CD4-positive, alpha-beta T cell treated with Interleukin-6 for 4 hours (primary cell): ENCODE measurements at regions not wholly inside any gene's neighbourhood (a gene's known extent, or its start where the extent isn't known, plus 50 kb on each side); places are given as distances from the start of the nearest gene placed in this dataset.

Source experiments
- DNase-seq: peaks from one replicate; pipeline ENCODE4 v3.0.0-alpha.2; 2020; ENCODE audit warnings: mixed read lengths

GRCh38 chr5:175765858-175766257, 105.5 kb upstream of the CPLX2 start:
- no peak for DNase-seq

GRCh38 chr5:175766963-175767362, 104.4 kb upstream of the CPLX2 start:
- DNase-seq = no peak

- no peak for DNase-seq
These were observed 98.4 kb upstream of the CPLX2 start for GRCh38 chr5:175772747-175773533.

- no peak for DNase-seq
These were observed 97.8 kb upstream of the CPLX2 start for GRCh38 chr5:175773534-175774070.

GRCh38 chr5:175775416-175775815, 96.0 kb upstream of the CPLX2 start:
- DNase-seq = no peak

GRCh38 chr5:175778951-175779503, 92.4 kb upstream of the CPLX2 start:
- DNase-seq = no peak

- no peak for DNase-seq
These were observed 87.6 kb upstream of the CPLX2 start for GRCh38 chr5:175783739-175784138.

GRCh38 chr5:175784230-175784629, 87.1 kb upstream of the CPLX2 start:
- no peak for DNase-seq

- no peak for DNase-seq
These were observed 85.7 kb upstream of the CPLX2 start for GRCh38 chr5:175785681-175786080.

GRCh38 chr5:175788155-175788787, 83.1 kb upstream of the CPLX2 start:
- DNase-seq = no peak

- DNase-seq = no peak
These were observed 81.7 kb upstream of the CPLX2 start for GRCh38 chr5:175789670-175790069.

GRCh38 chr5:175790796-175791195, 80.6 kb upstream of the CPLX2 start:
- no peak for DNase-seq

GRCh38 chr5:175795959-175796358, 75.4 kb upstream of the CPLX2 start:
- no peak for DNase-seq

- DNase-seq = peak; percentile 75
These were observed 74.6 kb upstream of the CPLX2 start for GRCh38 chr5:175796536-175797499.

GRCh38 chr5:175797521-175798038, 73.8 kb upstream of the CPLX2 start:
- DNase-seq = no peak

- DNase-seq = no peak
These were observed 72.8 kb upstream of the CPLX2 start for GRCh38 chr5:175798626-175799025.

- no peak for DNase-seq
These were observed 70.7 kb upstream of the CPLX2 start for GRCh38 chr5:175800656-175801081.

- DNase-seq = no peak
These were observed 69.0 kb upstream of the CPLX2 start for GRCh38 chr5:175802361-175802760.

GRCh38 chr5:175803254-175803653, 68.1 kb upstream of the CPLX2 start:
- no peak for DNase-seq

- DNase-seq = no peak
These were observed 67.5 kb upstream of the CPLX2 start for GRCh38 chr5:175803736-175804454.

- DNase-seq = no peak
These were observed 65.9 kb upstream of the CPLX2 start for GRCh38 chr5:175805256-175806011.
